Embryonic facial prominence (tissue), 1 donor: ENCODE measurements at regions not wholly inside any gene's neighbourhood (a gene's known extent, or its start where the extent isn't known, plus 50 kb on each side); places are given as distances from the start of the nearest gene placed in this dataset.

Experiments
- DNase-seq: peaks from one replicate; pipeline ENCODE4 v3.0.0-alpha.2; 2016; ENCODE audit errors: extremely low spot score

GRCh38 chr21:36532769-36533467 is 53.0 kb upstream of the CLDN14 start:
- no peak for DNase-seq

GRCh38 chr21:36533468-36533848 is 53.5 kb upstream of the CLDN14 start:
- no peak for DNase-seq

- no peak for DNase-seq
These were observed 54.7 kb upstream of the CLDN14 start for GRCh38 chr21:36534656-36535055.

- DNase-seq: no peak
These were observed 55.8 kb upstream of the CLDN14 start for GRCh38 chr21:36535618-36536241.

- no peak for DNase-seq
These were observed 58.8 kb upstream of the CLDN14 start for GRCh38 chr21:36538761-36539160.

GRCh38 chr21:36539434-36540150 is 59.7 kb upstream of the CLDN14 start:
- DNase-seq: no peak

GRCh38 chr21:36540700-36541099 is 60.8 kb upstream of the CLDN14 start:
- DNase-seq: no peak

GRCh38 chr21:36541721-36542139 is 61.8 kb upstream of the CLDN14 start:
- no peak for DNase-seq

- DNase-seq: no peak
These were observed 62.6 kb upstream of the CLDN14 start for GRCh38 chr21:36542312-36543101.

GRCh38 chr21:36543924-36544323 is 64.0 kb upstream of the CLDN14 start:
- no peak for DNase-seq

- no peak for DNase-seq
These were observed 64.6 kb upstream of the CLDN14 start for GRCh38 chr21:36544545-36544944.

GRCh38 chr21:36545776-36546511 is 66.0 kb upstream of the CLDN14 start:
- no peak for DNase-seq

- no peak for DNase-seq
These were observed 67.5 kb upstream of the CLDN14 start for GRCh38 chr21:36547464-36547863.

GRCh38 chr21:36548866-36549265 is 68.9 kb upstream of the CLDN14 start:
- DNase-seq: no peak

GRCh38 chr21:36549470-36549869 is 69.5 kb upstream of the CLDN14 start:
- no peak for DNase-seq

GRCh38 chr21:36550761-36551160 is 70.8 kb upstream of the CLDN14 start:
- DNase-seq: no peak

GRCh38 chr21:36551321-36551720 is 71.4 kb upstream of the CLDN14 start:
- no peak for DNase-seq

- DNase-seq: peak; percentile 63
These were observed 72.0 kb upstream of the CLDN14 start for GRCh38 chr21:36551731-36552433.

GRCh38 chr21:36552434-36552785 is 72.5 kb upstream of the CLDN14 start:
- no peak for DNase-seq

GRCh38 chr21:36553406-36553805 is 73.5 kb upstream of the CLDN14 start:
- DNase-seq: no peak
